ENCODE measurements at regions not wholly inside any gene's neighbourhood (a gene's known extent, or its start where the extent isn't known, plus 50 kb on each side); places are given as distances from the start of the nearest gene placed in this dataset.

DNA sequence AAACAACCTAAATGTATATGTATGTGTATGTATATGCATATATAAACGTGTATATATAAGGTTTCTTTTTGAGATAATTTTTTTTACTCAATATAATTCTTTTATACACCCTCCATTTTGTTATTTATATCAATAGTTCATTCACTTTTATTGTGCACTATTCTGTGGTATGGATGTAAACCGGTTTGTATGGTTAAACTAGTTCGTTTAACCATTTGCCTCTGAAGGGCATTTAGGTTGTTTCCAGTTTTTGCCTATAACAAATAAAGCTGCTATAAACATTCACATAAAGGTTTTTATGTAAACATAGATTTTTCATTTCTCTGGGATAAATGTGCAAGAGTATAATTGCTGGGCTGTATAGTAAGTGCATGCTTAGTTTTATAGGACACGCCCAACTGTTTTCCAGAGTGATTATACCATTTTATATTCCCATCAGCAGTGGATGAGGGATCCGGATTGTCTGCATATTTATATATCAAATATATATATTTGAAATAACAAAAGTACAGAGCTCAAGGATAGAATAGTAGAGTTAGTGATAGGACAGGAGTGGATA lies 380.3 kb downstream of the TSHZ3 start:
- TF ChIP-seq CTCF (IDR thresholded peaks at IDR 0.05; ENCODE audit: insufficient read depth, low read length) (no peak), REST (IDR thresholded peaks at IDR 0.05; ENCODE audit: insufficient replicate concordance, low read depth) (no peak), POLR2AphosphoS5 (IDR thresholded peaks at IDR 0.05; ENCODE audit: low read depth) (no peak)
